ENCODE measurements at regions not wholly inside any gene's neighbourhood (a gene's known extent, or its start where the extent isn't known, plus 50 kb on each side); places are given as distances from the start of the nearest gene placed in this dataset.
"Not testable (repeated sequence)": the region's sequence is repeated elsewhere in the genome, so short reads cannot be mapped to it uniquely, and the experiment has no call there.

- no peak for DNase-seq (ENCODE audit: low spot score)
- POLR2A ChIA-PET (ENCODE audit: low non-redundant PET), result no interaction called here
- H3K27ac ChIP-seq, result no peak overlapping the region
- CTCF ChIA-PET, result no interaction called here
- no peak for TF ChIP-seq CTCF (conservative IDR thresholded peaks at IDR 0.05; ENCODE audit: low read depth)
Observed at GRCh38 chr7:137127058-137127457, 216.5 kb downstream of the PTN start.

- TF ChIP-seq CTCF (conservative IDR thresholded peaks at IDR 0.05; ENCODE audit: low read depth), result no peak
- no peak overlapping the region for H3K27ac ChIP-seq
- no peak for DNase-seq (ENCODE audit: low spot score)
- CTCF ChIA-PET, result no interaction called here
- POLR2A ChIA-PET (ENCODE audit: low non-redundant PET), result no interaction called here
Observed at GRCh38 chr7:137122145-137122544, 221.4 kb downstream of the PTN start.

GRCh38 chr7:137120690-137121089 lies 222.8 kb downstream of the PTN start:
- ChIA-PET POLR2A (ENCODE audit: low non-redundant PET) (no interaction called here), CTCF (no interaction called here)
- H3K27ac ChIP-seq, result no peak overlapping the region
- no peak for DNase-seq (ENCODE audit: low spot score)
- TF ChIP-seq CTCF (conservative IDR thresholded peaks at IDR 0.05; ENCODE audit: low read depth), result no peak

GRCh38 chr7:137110535-137110934 lies 233.0 kb downstream of the PTN start:
- POLR2A ChIA-PET (ENCODE audit: low non-redundant PET), result no interaction called here
- CTCF ChIA-PET, result no interaction called here
- H3K27ac ChIP-seq, result no peak overlapping the region
- no peak for DNase-seq (ENCODE audit: low spot score)
- TF ChIP-seq CTCF (conservative IDR thresholded peaks at IDR 0.05; ENCODE audit: low read depth), result no peak

- ChIA-PET POLR2A (ENCODE audit: low non-redundant PET) (no interaction called here), CTCF (interaction anchor here (0.5 kb wide), 1 partner anchor 343 kb away, joined by 9 read pairs; no protein-coding TSS in a partner anchor)
- H3K27ac ChIP-seq, result no peak overlapping the region
- no peak for TF ChIP-seq CTCF (conservative IDR thresholded peaks at IDR 0.05; ENCODE audit: low read depth)
- DNase-seq (ENCODE audit: low spot score), result no peak
Observed at GRCh38 chr7:137110091-137110509, 233.4 kb downstream of the PTN start.

- DNase-seq (ENCODE audit: low spot score); H3K27ac ChIP-seq; CTCF ChIA-PET; POLR2A ChIA-PET (ENCODE audit: low non-redundant PET): not testable (repeated sequence)
Observed at GRCh38 chr7:137107802-137108201, 235.7 kb downstream of the PTN start.

GRCh38 chr7:137103526-137103925 lies 235.1 kb downstream of the CHRM2 start:
- POLR2A ChIA-PET (ENCODE audit: low non-redundant PET); H3K27ac ChIP-seq; CTCF ChIA-PET; DNase-seq (ENCODE audit: low spot score): not testable (repeated sequence)

- DNase-seq (ENCODE audit: low spot score), result no peak
- TF ChIP-seq CTCF (conservative IDR thresholded peaks at IDR 0.05; ENCODE audit: low read depth), result no peak
Observed at GRCh38 chr7:137097111-137097510, 228.7 kb downstream of the CHRM2 start.

More at GRCh38 chr7:137097111-137097510, 228.7 kb downstream of the CHRM2 start:
- ChIA-PET CTCF (no interaction called here), POLR2A (ENCODE audit: low non-redundant PET) (no interaction called here)
- H3K27ac ChIP-seq, result no peak overlapping the region
